NCI-H526 (cell line): ENCODE measurements at regions not wholly inside any gene's neighbourhood (a gene's known extent, or its start where the extent isn't known, plus 50 kb on each side); places are given as distances from the start of the nearest gene placed in this dataset.

Experiments used
- DNase-seq, 2 experiments: peaks; one replicate each; lab custom pipeline; 2025; lab: John Stamatoyannopoulos, UW

DNA sequence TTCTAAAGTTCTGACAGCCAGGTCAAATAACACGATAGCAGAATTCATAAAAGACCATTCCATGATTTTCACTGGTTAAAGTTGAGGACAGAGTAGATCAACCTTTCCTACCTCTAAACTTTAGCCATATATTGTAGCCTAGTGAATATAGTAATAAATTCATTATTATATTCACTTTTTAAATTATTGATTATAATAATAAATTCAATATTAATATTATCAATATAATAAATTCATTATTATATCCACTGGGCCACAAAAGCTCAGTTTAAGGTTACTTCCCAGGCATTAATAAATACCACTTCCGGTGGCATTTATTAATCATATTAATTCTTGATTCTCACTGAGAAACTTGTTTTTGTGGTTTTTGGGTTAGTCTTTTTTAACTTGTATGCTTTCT is 85.7 kb upstream of the GPC6 start:
- DNase-seq = no peak

DNA sequence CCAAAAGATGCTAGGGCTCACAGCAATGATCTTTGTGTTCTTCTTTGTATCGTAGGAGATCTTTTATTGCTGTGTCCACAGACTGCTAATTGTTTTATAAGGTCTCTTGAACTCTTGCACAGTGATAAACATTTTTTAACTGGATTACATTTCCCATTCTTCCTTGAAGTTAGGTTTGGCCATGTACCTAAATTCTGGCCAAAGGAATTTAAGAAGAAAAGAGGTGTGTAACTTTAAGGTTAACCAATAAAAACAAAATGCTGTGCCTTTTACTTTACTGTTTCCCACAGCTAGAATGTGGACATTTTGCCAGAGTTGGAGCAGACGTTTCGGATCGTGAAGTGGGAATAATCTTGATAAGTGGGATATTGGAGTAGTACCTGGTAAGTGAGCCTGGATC is 82.6 kb upstream of the GPC6 start:
- DNase-seq = no peak

DNA sequence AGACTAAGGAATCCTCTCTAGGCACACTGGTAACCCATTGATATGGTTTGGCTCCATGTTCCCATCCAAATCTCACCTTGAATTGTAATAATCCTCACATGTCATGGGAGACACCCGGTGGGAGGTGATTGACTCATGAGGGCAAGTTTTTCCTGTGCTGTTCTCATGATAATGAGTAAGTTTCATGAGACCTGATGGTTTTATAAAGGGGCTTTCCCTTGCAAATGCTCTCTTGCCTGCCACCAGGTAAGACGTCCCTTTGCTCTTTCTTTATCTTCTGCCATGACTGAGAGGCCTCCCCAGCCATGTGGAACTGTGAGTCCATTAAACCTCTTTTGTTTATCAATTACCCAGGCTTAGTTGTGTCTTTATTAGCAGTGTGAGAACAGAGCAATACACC is 81.4 kb upstream of the GPC6 start:
- no peak for DNase-seq

DNA sequence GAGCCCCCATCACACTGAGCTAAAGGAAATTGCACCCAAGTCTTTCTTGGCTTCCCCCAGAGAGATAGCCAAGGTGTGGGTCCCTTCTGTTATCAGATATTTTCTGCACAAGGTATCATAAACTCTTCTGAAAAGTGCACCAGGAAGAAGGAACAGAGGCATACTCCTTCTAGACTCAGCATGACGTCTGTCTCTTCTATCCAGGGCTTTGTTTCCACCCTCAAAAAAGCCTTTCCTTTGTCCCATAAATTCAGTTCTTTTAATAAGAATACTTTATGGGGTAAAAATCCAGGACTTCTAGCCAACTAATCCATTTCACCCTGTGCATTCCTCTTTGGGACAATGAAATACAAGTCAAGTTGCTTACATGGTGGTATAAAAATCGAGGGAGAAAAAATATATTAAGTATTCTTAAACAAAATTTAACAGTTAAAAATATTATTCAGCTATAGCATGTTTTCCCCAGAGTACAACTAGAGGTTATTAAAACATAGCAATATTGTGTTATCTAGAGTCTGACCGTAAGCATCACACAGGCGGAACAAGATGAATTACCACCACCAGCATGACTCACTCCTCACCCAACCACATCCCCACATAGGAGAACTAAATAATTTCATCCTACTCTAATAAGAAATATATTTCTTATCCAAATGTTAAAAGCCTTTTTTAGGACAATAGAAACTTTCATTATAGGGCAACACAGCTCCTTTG is 79.9 kb upstream of the GPC6 start:
- no peak for DNase-seq

DNA sequence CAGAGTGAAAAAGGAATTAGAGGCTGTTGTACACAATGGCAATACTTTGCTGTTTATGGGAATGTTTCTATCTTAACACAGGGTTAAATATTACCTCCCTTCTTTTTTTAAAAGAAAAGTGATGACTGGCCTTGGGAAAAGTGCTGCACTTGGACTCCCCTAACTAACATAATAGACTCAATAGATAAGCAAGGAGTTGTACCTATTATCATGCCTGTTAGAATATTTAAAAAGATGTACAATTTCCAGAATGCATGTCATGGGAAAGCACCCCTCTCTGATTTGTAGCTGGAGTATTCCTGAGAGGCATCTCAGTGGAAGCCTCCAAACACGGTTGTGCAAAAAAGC is 79.3 kb upstream of the GPC6 start:
- no peak for DNase-seq

DNA sequence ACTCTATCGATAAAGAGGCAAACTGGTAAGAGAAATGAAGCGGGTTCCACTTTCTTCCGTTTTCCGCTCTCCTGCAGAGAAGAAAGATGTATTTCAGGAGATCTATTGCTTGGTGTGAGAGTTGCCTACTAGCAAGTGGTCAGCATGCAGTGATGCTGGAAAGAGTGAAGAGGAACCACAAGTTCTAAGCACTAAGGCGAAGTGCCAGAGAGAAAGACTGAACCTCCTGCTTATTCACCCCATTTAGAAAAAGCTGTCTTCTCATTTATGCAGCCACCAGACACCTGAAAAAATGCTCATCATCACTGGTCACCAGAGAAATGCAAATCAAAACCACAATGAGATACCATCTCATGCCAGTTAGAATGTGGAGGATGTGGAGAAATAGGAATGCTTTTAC is 78.7 kb upstream of the GPC6 start:
- no peak for DNase-seq

DNA sequence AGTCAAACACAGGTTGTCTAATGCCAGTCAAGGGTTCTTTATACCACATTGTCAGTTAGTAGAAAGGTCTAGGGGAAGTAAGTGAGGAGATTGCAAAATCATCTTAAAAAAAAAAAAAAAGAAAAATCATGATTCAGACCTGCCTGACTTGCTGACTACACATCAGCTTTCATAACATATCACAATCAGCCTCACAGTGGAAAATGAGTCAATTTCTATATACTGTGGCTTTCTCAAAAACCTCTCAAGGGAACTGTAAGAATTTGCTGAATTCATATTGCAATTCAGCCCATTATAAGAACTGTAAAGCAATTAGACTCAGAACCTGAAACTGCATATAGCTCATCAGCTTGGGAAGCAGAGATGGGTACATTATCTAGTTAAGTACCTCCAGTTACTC is 75.3 kb upstream of the GPC6 start:
- DNase-seq = no peak

DNA sequence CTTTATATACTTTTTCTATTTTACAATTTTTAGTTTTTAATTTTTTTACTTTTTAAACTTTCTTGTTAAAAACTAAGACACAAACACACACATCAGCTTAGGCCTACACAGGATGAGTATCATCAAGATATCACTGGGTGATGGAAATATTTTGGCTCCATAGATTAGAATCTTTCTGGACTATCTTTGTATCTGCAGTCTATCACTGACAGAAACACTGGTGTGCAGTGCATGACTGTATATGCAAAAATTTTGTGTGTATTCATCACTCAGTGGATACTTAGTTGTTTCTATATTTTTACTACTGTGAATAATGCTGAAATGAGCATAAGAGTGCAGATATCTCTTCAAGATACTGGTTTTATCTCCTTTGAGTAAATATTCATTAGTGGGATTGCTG is 68.0 kb upstream of the GPC6 start:
- DNase-seq = no peak

DNA sequence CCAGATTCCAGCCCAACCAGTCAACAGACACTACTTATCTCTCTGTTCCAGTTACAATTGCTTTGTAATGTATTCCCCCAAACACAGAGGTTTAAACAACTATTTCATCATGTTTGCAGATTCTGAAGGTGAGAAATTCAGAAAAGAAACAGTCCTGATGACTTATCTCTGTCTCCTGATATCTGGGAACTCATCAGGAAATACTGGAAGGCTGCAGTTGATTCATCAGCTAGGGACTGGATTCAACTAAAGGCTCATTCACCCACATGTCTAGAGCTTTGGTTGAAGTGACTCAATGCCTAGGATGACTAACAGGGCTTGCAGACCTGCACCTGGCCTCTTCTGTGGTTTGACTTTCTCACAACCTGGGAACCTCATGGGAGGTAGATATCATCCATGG is 56.6 kb upstream of the GPC6 start:
- DNase-seq = no peak

DNA sequence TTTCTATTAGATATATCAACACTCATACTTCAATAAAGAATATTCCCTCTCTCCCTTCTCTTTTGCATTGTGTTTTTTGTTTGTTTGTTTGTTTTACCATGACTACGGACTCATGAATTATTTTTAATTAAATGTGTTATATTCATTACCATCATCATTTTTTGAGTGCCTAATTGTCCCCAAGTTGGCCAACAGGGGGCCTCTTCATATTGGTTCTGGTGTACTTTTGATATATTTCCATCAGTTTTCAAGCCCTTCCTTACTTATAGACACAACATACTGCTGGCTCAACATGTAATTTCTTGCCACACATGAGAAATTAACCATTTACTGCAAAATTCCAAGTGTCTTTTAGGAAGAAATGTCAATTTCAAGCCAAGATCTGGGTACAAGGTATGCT is 54.5 kb upstream of the GPC6 start:
- DNase-seq = no peak

DNA sequence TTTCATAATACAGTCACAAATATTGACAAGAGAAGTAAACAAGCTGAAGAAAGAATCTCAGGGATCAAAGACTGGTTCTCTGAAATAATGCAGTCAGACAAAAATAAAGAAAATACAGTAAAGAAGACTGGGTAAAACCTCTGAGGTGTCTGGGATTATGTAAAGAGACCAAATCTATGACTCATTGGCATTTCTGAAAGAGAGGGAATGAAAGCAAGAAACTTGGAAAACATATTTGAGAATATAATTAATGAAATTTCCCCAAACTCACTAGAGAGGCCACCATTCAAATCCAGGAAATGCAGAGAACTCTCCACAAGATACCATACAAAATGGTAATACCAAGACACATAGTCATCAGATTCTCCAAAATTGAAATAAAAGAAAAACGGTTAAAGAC is 53.0 kb upstream of the GPC6 start:
- no peak for DNase-seq

DNA sequence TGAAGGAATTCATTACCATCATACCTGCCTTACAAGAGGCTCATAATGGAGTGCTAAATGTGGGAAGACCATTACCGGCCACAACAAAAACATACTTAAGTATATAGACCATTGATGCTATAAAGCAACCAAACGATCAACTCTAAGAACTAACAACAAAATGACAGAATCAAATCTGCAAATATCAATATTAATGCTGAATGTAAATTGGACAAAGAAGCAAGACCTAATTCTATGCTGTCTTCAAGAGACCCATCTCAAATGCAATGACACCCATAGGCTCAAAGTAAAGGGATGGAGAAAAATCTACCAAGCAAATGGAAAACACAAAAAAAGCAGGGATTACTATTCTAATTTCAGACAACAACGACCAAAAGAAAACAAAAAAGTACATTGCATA is 52.3 kb upstream of the GPC6 start:
- DNase-seq = no peak
